HCT116 (cell line): ENCODE measurements at regions not wholly inside any gene's neighbourhood (a gene's known extent, or its start where the extent isn't known, plus 50 kb on each side); places are given as distances from the start of the nearest gene placed in this dataset.

Experiments
- ATAC-seq: fragments of 200-7000 bp; cut with Tn5 transposase; 2 replicates; pipeline ENCODE4 v1.9.1; 2020; ENCODE audit warnings: mild to moderate bottlenecking, moderate library complexity
- BruUV-seq: library from RNA; stranded (reverse); fragments of 400-500 nt; replicated peaks from 2 replicates; lab custom pipeline; 2021; lab: Mats Ljungman, UMichigan
- CTCF ChIA-PET: fragments of 300-600 bp; sonication (Branson Sonifier 250); formaldehyde crosslinking; loops from one replicate; lab custom pipeline; 2021; ENCODE audit warnings: antibody characterized with exemption; lab: Charles Lee
- POLR2A ChIA-PET: fragments of 300-600, 350-600 bp; sonication (Branson Sonifier 250); formaldehyde crosslinking; loops from one replicate; lab custom pipeline; 2021; ENCODE audit warnings: antibody characterized with exemption; lab: Charles Lee
- RAD21 ChIA-PET, 2 experiments: fragments of 300-600 bp; sonication (Branson Sonifier 250); formaldehyde crosslinking; loops; one replicate each; lab custom pipeline; 2023; ENCODE audit warnings: low total read pairs in 2 of 2; ENCODE audit not compliant: uncharacterized antibody in 2 of 2, unreplicated experiment in 2 of 2, low non-redundant PET in 1 of 2; lab: Charles Lee
- DNase-seq: peaks from one replicate; pipeline ENCODE4 v3.0.0-alpha.2; 2010; ENCODE audit warnings: low read depth, low spot score
- H2AFZ ChIP-seq: fragments of 200-600 bp; shearing (Covaris generic), sonication (generic); 2 replicates; pipeline ENCODE4 v1.6.1; 2017; ENCODE audit warnings: low read depth, mixed run types, mixed read lengths, antibody characterized with exemption, low read length; ENCODE audit not compliant: poor library complexity, severe bottlenecking
- H3K27ac ChIP-seq: 2 replicates; pipeline ENCODE4 v1.5.1; 2012; ENCODE audit warnings: low read depth, low read length
- H3K27me3 ChIP-seq: fragments of 200-600 bp; sonication (generic); 2 replicates; pipeline ENCODE4 v1.6.1; 2016; ENCODE audit warnings: mixed run types, low read length, mixed read lengths; ENCODE audit not compliant: insufficient read depth
- H3K36me3 ChIP-seq, 2 experiments: fragments of 200-500 bp in 1 of 2; fragments of 200-600 bp in 1 of 2; sonication (Bioruptor generic) in 1 of 2; sonication (generic) in 1 of 2; 2 replicates each; pipeline versions ENCODE4 v1.5.1 to v1.6.1; 2014 to 2016; ENCODE audit warnings: low read length in 2 of 2, inconsistent platforms in 1 of 2, mixed read lengths in 1 of 2, mixed run types in 1 of 2; ENCODE audit not compliant: insufficient read depth in 2 of 2, control insufficient read depth in 1 of 2
- H3K4me1 ChIP-seq, 2 experiments: fragments of 200-600 bp in 1 of 2; sonication (generic) in 1 of 2; 2 replicates each; pipeline versions ENCODE4 v1.5.1 to v1.6.1; 2012 to 2017; ENCODE audit warnings: low read length in 2 of 2, inconsistent platforms in 1 of 2, mild to moderate bottlenecking in 1 of 2, mixed read lengths in 1 of 2, mixed run types in 1 of 2, moderate library complexity in 1 of 2; ENCODE audit not compliant: insufficient read depth in 2 of 2, control insufficient read depth in 1 of 2
- H3K4me2 ChIP-seq: fragments of 200-600 bp; sonication (generic); 2 replicates; pipeline ENCODE4 v1.6.1; 2017; ENCODE audit warnings: mixed run types, low read length, mixed read lengths
- H3K4me3 ChIP-seq, 2 experiments: fragments of 200-600 bp in 1 of 2; sonication (generic) in 1 of 2; replicated peaks in 1 of 2; 2 replicates each; pipeline ENCODE4 v1.5.1; 2011 to 2016; ENCODE audit warnings: low read length in 2 of 2, control low read depth in 1 of 2, low read depth in 1 of 2, mild to moderate bottlenecking in 1 of 2, mixed read lengths in 1 of 2, mixed run types in 1 of 2
- H3K79me2 ChIP-seq: fragments of 200-600 bp; sonication (generic); 2 replicates; pipeline ENCODE4 v1.6.1; 2017; ENCODE audit warnings: mild to moderate bottlenecking, mixed run types, low read length, moderate library complexity, mixed read lengths; ENCODE audit not compliant: insufficient read depth
- H3K9ac ChIP-seq: fragments of 200-600 bp; sonication (generic); 2 replicates; pipeline ENCODE4 v1.6.1; 2016; ENCODE audit warnings: low read length, mixed read lengths
- H3K9me2 ChIP-seq: fragments of 200-600 bp; sonication (generic), shearing (Covaris generic); 2 replicates; pipeline ENCODE4 v1.6.1; 2017; ENCODE audit warnings: mixed run types, mild to moderate bottlenecking, moderate library complexity; ENCODE audit not compliant: insufficient read depth
- H3K9me3 ChIP-seq, 2 experiments: fragments of 200-500 bp in 1 of 2; fragments of 200-600 bp in 1 of 2; sonication (Bioruptor generic) in 1 of 2; sonication (generic) in 1 of 2; 2 replicates each; pipeline ENCODE4 v1.6.1; 2014 to 2017; ENCODE audit warnings: low read length in 2 of 2, mixed read lengths in 2 of 2, inconsistent platforms in 1 of 2, low read depth in 1 of 2, mild to moderate bottlenecking in 1 of 2, mixed run types in 1 of 2, moderate library complexity in 1 of 2; ENCODE audit not compliant: control insufficient read depth in 1 of 2, insufficient read depth in 1 of 2
- H4K20me1 ChIP-seq: fragments of 200-600 bp; sonication (generic), shearing (Covaris generic); 2 replicates; pipeline ENCODE4 v1.6.1; 2017; ENCODE audit warnings: mixed run types, mild to moderate bottlenecking, moderate library complexity; ENCODE audit not compliant: insufficient read depth
- CEBPB ChIP-seq: IDR thresholded peaks from 2 replicates; pipeline ENCODE4 v1.6.1; 2012; ENCODE audit warnings: low read depth
- ELF1 ChIP-seq: IDR thresholded peaks from 2 replicates; pipeline ENCODE4 v1.6.1; 2012; ENCODE audit warnings: low read depth, borderline replicate concordance
- EZH2 ChIP-seq: fragments of 200-600 bp; sonication (generic); IDR thresholded peaks from 2 replicates; pipeline ENCODE4 v1.6.1; 2017; ENCODE audit warnings: antibody characterized with exemption, mixed run types
- FOSL1 ChIP-seq: IDR thresholded peaks from 2 replicates; pipeline ENCODE4 v1.6.1; 2012; ENCODE audit warnings: low read depth
- POLR2A ChIP-seq: IDR thresholded peaks from 2 replicates; pipeline ENCODE4 v1.7.0; 2011; ENCODE audit warnings: borderline replicate concordance; ENCODE audit not compliant: insufficient read depth, insufficient read length; ENCODE audit errors: extremely low read depth
- SIN3A ChIP-seq: IDR thresholded peaks from 2 replicates; pipeline ENCODE4 v1.6.1; 2012; ENCODE audit warnings: low read depth
- SP1 ChIP-seq: IDR thresholded peaks from 2 replicates; pipeline ENCODE4 v1.6.1; 2012; ENCODE audit warnings: low read depth
- SRF ChIP-seq: IDR thresholded peaks from 2 replicates; pipeline ENCODE4 v1.6.1; 2012; ENCODE audit warnings: low read depth
- intact Hi-C: fragments of 100-400 bp; cut with micrococcal nuclease; formaldehyde crosslinking; loops from 2 replicates; pipeline ENCODE4 v1.10.0; 2022
- TF ChIP-seq, protein P1 (sequence below): IDR thresholded peaks from 2 replicates; pipeline ENCODE4 v1.6.1; 2012
- TF ChIP-seq, protein P2 (sequence below): IDR thresholded peaks from 2 replicates; pipeline ENCODE4 v1.6.1; 2011; ENCODE audit warnings: mild to moderate bottlenecking, low read length, moderate library complexity; ENCODE audit not compliant: insufficient replicate concordance; ENCODE audit errors: extremely low read depth
- TF ChIP-seq, protein P3 (sequence below), 3 experiments: fragments of 200-600 bp in 1 of 3; sonication (generic) in 1 of 3; IDR thresholded peaks in 2 of 3; conservative IDR thresholded peaks in 1 of 3; 2 replicates each; pipeline ENCODE4 v1.5.1; 2012 to 2017; ENCODE audit warnings: low read depth in 2 of 3, low read length in 2 of 3, antibody characterized with exemption in 1 of 3, borderline replicate concordance in 1 of 3, control low read depth in 1 of 3, mild to moderate bottlenecking in 1 of 3, mixed read lengths in 1 of 3, mixed run types in 1 of 3, moderate library complexity in 1 of 3; ENCODE audit not compliant: insufficient read depth in 1 of 3
- TF ChIP-seq, protein P4 (sequence below): IDR thresholded peaks from 2 replicates; pipeline ENCODE4 v1.6.1; 2012; ENCODE audit warnings: low read depth

DNA sequence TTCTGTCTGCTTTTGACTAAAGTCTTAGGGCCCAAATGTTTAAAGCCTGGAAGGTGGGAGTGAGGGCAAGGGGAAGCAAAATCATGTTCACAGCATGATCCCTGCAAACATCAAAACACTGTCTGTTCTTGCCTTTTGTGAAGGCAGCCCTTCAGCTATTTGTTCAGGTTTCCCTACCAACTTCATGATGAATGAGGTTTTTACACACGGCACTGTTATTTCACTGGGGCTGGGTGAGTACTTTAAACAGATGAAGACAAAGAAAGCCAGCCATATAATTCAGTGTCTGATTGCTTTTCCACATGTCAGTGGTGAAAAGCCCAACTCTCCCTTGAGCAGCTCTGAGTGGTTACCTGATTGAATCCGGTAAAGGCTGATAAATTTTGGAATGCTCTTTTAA lies 224.7 kb upstream of the GRAMD2B start:
- H3K4me2 ChIP-seq: no peak overlapping the region
- H3K9me2 ChIP-seq: no peaks in the 10 kb centered on the region
- POLR2A ChIA-PET: no interaction called here
- intact Hi-C loops: no loop called here
- no TSS peak for BruUV-seq
- H3K4me1 ChIP-seq: no peaks in the 10 kb centered on the region
- no peak for ATAC-seq
- RAD21 ChIA-PET: no interaction called here
- H3K9ac ChIP-seq: no peak overlapping the region
- H4K20me1 ChIP-seq: no peaks in the 10 kb centered on the region
- no peaks in the 10 kb centered on the region for H3K79me2 ChIP-seq
- no peaks in the 10 kb centered on the region for H3K36me3 ChIP-seq
- no peak overlapping the region for H3K4me3 ChIP-seq
- CTCF ChIA-PET: no interaction called here
- DNase-seq: no peak
- H3K27ac ChIP-seq: no peak overlapping the region
- H3K9me3 ChIP-seq: no peaks in the 10 kb centered on the region
- TF ChIP-seq POLR2A: no peak
- TF ChIP-seq SP1: no peak
- TF ChIP-seq CEBPB: no peak
- no peak for TF ChIP-seq FOSL1
- TF ChIP-seq, protein P1, sequence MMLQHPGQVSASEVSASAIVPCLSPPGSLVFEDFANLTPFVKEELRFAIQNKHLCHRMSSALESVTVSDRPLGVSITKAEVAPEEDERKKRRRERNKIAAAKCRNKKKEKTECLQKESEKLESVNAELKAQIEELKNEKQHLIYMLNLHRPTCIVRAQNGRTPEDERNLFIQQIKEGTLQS: no peak
- no peak for TF ChIP-seq SRF
- TF ChIP-seq EZH2: no peak
- no peaks in the 10 kb centered on the region for H3K27me3 ChIP-seq
- no peak overlapping the region for H2AFZ ChIP-seq

DNA sequence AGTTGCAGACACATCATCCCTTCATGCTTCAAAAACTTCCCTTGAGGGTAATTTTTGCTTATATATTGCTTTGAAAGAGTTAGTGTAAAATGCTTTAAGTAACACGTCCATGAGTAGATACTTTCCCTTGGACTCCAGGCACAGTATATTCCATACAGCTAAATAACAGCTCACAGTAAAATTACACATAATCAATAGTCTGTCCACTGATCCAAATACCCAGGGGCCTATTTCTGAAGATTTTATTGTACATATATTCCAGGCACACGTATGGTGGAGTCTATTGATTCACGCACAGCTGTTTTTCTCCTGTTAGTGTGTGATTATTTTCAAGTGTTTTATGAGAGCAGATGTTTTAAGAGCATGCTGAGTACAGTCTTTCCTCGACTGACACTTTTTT lies 223.7 kb upstream of the GRAMD2B start:
- no peaks in the 10 kb centered on the region for H4K20me1 ChIP-seq
- RAD21 ChIA-PET: no interaction called here
- no peak overlapping the region for H3K4me3 ChIP-seq
- ATAC-seq (no peak), DNase-seq (no peak)
- CTCF ChIA-PET: no interaction called here
- H3K9me3 ChIP-seq: no peaks in the 10 kb centered on the region
- H3K9ac ChIP-seq: no peak overlapping the region
- TF ChIP-seq SP1: no peak
- TF ChIP-seq SIN3A: no peak
- TF ChIP-seq, protein P2, sequence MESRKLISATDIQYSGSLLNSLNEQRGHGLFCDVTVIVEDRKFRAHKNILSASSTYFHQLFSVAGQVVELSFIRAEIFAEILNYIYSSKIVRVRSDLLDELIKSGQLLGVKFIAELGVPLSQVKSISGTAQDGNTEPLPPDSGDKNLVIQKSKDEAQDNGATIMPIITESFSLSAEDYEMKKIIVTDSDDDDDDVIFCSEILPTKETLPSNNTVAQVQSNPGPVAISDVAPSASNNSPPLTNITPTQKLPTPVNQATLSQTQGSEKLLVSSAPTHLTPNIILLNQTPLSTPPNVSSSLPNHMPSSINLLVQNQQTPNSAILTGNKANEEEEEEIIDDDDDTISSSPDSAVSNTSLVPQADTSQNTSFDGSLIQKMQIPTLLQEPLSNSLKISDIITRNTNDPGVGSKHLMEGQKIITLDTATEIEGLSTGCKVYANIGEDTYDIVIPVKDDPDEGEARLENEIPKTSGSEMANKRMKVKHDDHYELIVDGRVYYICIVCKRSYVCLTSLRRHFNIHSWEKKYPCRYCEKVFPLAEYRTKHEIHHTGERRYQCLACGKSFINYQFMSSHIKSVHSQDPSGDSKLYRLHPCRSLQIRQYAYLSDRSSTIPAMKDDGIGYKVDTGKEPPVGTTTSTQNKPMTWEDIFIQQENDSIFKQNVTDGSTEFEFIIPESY: no peak
- TF ChIP-seq, protein P3, sequence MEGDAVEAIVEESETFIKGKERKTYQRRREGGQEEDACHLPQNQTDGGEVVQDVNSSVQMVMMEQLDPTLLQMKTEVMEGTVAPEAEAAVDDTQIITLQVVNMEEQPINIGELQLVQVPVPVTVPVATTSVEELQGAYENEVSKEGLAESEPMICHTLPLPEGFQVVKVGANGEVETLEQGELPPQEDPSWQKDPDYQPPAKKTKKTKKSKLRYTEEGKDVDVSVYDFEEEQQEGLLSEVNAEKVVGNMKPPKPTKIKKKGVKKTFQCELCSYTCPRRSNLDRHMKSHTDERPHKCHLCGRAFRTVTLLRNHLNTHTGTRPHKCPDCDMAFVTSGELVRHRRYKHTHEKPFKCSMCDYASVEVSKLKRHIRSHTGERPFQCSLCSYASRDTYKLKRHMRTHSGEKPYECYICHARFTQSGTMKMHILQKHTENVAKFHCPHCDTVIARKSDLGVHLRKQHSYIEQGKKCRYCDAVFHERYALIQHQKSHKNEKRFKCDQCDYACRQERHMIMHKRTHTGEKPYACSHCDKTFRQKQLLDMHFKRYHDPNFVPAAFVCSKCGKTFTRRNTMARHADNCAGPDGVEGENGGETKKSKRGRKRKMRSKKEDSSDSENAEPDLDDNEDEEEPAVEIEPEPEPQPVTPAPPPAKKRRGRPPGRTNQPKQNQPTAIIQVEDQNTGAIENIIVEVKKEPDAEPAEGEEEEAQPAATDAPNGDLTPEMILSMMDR (IDR thresholded peaks at IDR 0.05 in 2 of 3, conservative IDR thresholded peaks at IDR 0.05 in 1 of 3; ENCODE audit: borderline replicate concordance in 1 of 3, insufficient read depth in 1 of 3, low read depth in 2 of 3, low read length in 2 of 3): no peak
- TF ChIP-seq ELF1: no peak
- TF ChIP-seq, protein P1: no peak
- TF ChIP-seq, protein P4, sequence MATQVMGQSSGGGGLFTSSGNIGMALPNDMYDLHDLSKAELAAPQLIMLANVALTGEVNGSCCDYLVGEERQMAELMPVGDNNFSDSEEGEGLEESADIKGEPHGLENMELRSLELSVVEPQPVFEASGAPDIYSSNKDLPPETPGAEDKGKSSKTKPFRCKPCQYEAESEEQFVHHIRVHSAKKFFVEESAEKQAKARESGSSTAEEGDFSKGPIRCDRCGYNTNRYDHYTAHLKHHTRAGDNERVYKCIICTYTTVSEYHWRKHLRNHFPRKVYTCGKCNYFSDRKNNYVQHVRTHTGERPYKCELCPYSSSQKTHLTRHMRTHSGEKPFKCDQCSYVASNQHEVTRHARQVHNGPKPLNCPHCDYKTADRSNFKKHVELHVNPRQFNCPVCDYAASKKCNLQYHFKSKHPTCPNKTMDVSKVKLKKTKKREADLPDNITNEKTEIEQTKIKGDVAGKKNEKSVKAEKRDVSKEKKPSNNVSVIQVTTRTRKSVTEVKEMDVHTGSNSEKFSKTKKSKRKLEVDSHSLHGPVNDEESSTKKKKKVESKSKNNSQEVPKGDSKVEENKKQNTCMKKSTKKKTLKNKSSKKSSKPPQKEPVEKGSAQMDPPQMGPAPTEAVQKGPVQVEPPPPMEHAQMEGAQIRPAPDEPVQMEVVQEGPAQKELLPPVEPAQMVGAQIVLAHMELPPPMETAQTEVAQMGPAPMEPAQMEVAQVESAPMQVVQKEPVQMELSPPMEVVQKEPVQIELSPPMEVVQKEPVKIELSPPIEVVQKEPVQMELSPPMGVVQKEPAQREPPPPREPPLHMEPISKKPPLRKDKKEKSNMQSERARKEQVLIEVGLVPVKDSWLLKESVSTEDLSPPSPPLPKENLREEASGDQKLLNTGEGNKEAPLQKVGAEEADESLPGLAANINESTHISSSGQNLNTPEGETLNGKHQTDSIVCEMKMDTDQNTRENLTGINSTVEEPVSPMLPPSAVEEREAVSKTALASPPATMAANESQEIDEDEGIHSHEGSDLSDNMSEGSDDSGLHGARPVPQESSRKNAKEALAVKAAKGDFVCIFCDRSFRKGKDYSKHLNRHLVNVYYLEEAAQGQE: no peak
- BruUV-seq: no TSS peak
- H3K36me3 ChIP-seq: no peaks in the 10 kb centered on the region
- H3K4me2 ChIP-seq: no peak overlapping the region
- no peak overlapping the region for H3K27ac ChIP-seq
- no peaks in the 10 kb centered on the region for H3K4me1 ChIP-seq
- intact Hi-C loops: no loop called here
- POLR2A ChIA-PET: no interaction called here
- H3K27me3 ChIP-seq: no peaks in the 10 kb centered on the region
- no peaks in the 10 kb centered on the region for H3K9me2 ChIP-seq
- no peak overlapping the region for H2AFZ ChIP-seq
- no peaks in the 10 kb centered on the region for H3K79me2 ChIP-seq
